K562 (cell line): ENCODE measurements at regions not wholly inside any gene's neighbourhood (a gene's known extent, or its start where the extent isn't known, plus 50 kb on each side); places are given as distances from the start of the nearest gene placed in this dataset.
A peak's percentile ranks its signal among the peaks of the same experiment; 100 is the strongest.

Source experiments
- ATAC-seq: fragments of 200-7000 bp; cut with Tn5 transposase; 3 replicates; pipeline ENCODE4 v1.9.1; 2020; ENCODE audit warnings: moderate library complexity
- BruUV-seq: library from RNA; stranded (reverse); fragments of 400-500 nt; replicated peaks from 2 replicates; lab custom pipeline; 2021; lab: Mats Ljungman, UMichigan
- CTCF ChIA-PET: fragments of 300-600 bp; formaldehyde crosslinking; extraction: SDS; loops from one replicate; lab custom pipeline; 2021; ENCODE audit warnings: low intra/inter-chr PET ratio; lab: Yijun Ruan, JAX
- POLR2A ChIA-PET: fragments of 300-600, 350-650 bp; sonication (Branson Sonifier 250); formaldehyde crosslinking; extraction: SDS; loops from one replicate; lab custom pipeline; 2021; ENCODE audit warnings: antibody characterized with exemption, inconsistent platforms; lab: Yijun Ruan, JAX
- DNase-seq, 4 experiments: peaks; one replicate each; pipeline versions ENCODE4 v3.0.0 to v3.0.0-alpha.2; 2011 to 2018; ENCODE audit warnings: low spot score in 3 of 4, mixed read lengths in 3 of 4; ENCODE audit errors: extremely low read depth in 1 of 4
- FAIRE-seq: peaks from 2 replicates; lab custom pipeline; 2011; peaks lifted over from hg19 to GRCh38; lab: Jason Lieb, UNC
- H2AFZ ChIP-seq: 2 replicates; pipeline ENCODE4 v1.6.0; 2011; ENCODE audit warnings: low read depth, low read length, control low read depth, inconsistent platforms
- H3K27ac ChIP-seq: fragments of 200-600 bp; 3 replicates; pipeline ENCODE4 v1.8.0; 2011; ENCODE audit warnings: low read depth, mild to moderate bottlenecking, control low read depth, inconsistent platforms, low read length, moderate library complexity, mixed read lengths; ENCODE audit errors: extremely low read depth
- H3K27me3 ChIP-seq, 2 experiments: fragments of 300-600 bp in 1 of 2; 2 replicates in 1 of 2; 3 replicates in 1 of 2; pipeline versions ENCODE4 v1.6.0 to v1.8.0; 2011; ENCODE audit warnings: inconsistent platforms in 2 of 2, low read length in 2 of 2, mild to moderate bottlenecking in 1 of 2, mixed read lengths in 1 of 2, moderate library complexity in 1 of 2; ENCODE audit not compliant: control insufficient read depth in 2 of 2, insufficient read depth in 2 of 2
- H3K36me3 ChIP-seq: fragments of 300-600 bp; 3 replicates; pipeline ENCODE4 v1.8.0; 2011; ENCODE audit warnings: mild to moderate bottlenecking, low read length, inconsistent platforms; ENCODE audit not compliant: control insufficient read depth, insufficient read depth
- H3K4me1 ChIP-seq, 2 experiments: fragments of 200-600 bp in 1 of 2; replicated peaks in 1 of 2; 2 replicates in 1 of 2; 3 replicates in 1 of 2; pipeline versions ENCODE4 v1.5.1 to v1.8.0; 2011; ENCODE audit warnings: inconsistent platforms in 2 of 2, low read length in 2 of 2, mild to moderate bottlenecking in 1 of 2, mixed read lengths in 1 of 2, moderate library complexity in 1 of 2; ENCODE audit not compliant: control insufficient read depth in 2 of 2, insufficient read depth in 2 of 2
- H3K4me2 ChIP-seq: 2 replicates; pipeline ENCODE4 v1.6.1; 2011; ENCODE audit warnings: low read length, control low read depth, inconsistent platforms, mixed read lengths; ENCODE audit not compliant: insufficient read depth
- H3K4me3 ChIP-seq: fragments of 200-600 bp; sonication (generic), shearing (Covaris generic); 2 replicates; pipeline ENCODE4 v1.5.1; 2016; ENCODE audit warnings: control low read depth, inconsistent platforms
- H3K79me2 ChIP-seq: fragments of 200-600 bp; 3 replicates; pipeline ENCODE4 v1.8.0; 2011; ENCODE audit warnings: low read length, inconsistent platforms; ENCODE audit not compliant: control insufficient read depth, insufficient read depth
- H3K9ac ChIP-seq, 2 experiments: 2 replicates each; pipeline versions ENCODE4 v1.6.0 to v1.6.1; 2011; ENCODE audit warnings: low read depth in 2 of 2, low read length in 2 of 2, control low read depth in 1 of 2, inconsistent platforms in 1 of 2, mild to moderate bottlenecking in 1 of 2, mixed read lengths in 1 of 2; ENCODE audit not compliant: insufficient read depth in 1 of 2
- H3K9me1 ChIP-seq: one replicate; pipeline ENCODE4 v1.6.0; 2011; ENCODE audit warnings: inconsistent platforms, mild to moderate bottlenecking, low read length, moderate library complexity; ENCODE audit not compliant: control insufficient read depth, insufficient read depth
- H3K9me3 ChIP-seq: replicated peaks from 2 replicates; pipeline ENCODE4 v1.5.1; 2011; ENCODE audit warnings: low read depth, low read length, inconsistent platforms; ENCODE audit not compliant: control insufficient read depth, insufficient read depth
- H4K20me1 ChIP-seq: replicated peaks from 2 replicates; pipeline ENCODE4 v1.6.1; 2011; ENCODE audit warnings: low read length, inconsistent platforms, mixed read lengths; ENCODE audit not compliant: control insufficient read depth, insufficient read depth
- CEBPG ChIP-seq, 3 experiments: fragments of 200-800 bp in 1 of 3; sonication (Bioruptor generic) in 1 of 3; sonication (generic) in 1 of 3; formaldehyde crosslinking in 1 of 3; IDR thresholded peaks in 2 of 3; conservative IDR thresholded peaks in 1 of 3; 2 replicates each; pipeline versions ENCODE4 v1.6.1 to v1.8.0; 2016 to 2022; ENCODE audit warnings: missing compliant biosample characterization in 2 of 3, missing genetic modification characterization in 2 of 3, mild to moderate bottlenecking in 1 of 3, missing genetic modification reagents in 1 of 3
- WGBS: fragments of 100-300 bp; shearing (Covaris generic); methylation state at CpG from one replicate; pipeline ENCODE4 v1.1.6; 2016; ENCODE audit warnings: low coverage, mixed read lengths; ENCODE audit not compliant: insufficient coverage; ENCODE audit errors: missing lambda C conversion rate; 5-methylcytosine and 5-hydroxymethylcytosine counted together
- in situ Hi-C: fragments of 300-500 bp; cut with MboI; formaldehyde crosslinking; loops from 4 replicates; pipeline ENCODE4 v1.15.0; 2018; ENCODE audit warnings: inconsistent platforms, mixed read lengths
- intact Hi-C: fragments of 100-400 bp; cut with micrococcal nuclease; formaldehyde crosslinking; loops from 2 replicates; pipeline ENCODE4 v1.14.2; 2022
- TF ChIP-seq, protein P1 (sequence below), 3 experiments: fragments of 200-800 bp in 1 of 3; fragments of 250-450 bp in 1 of 3; fragments of 450-650 bp in 1 of 3; sonication (Bioruptor Pico) in 1 of 3; sonication (Bioruptor generic) in 1 of 3; formaldehyde crosslinking in 1 of 3; IDR thresholded peaks; 2 replicates each; pipeline versions ENCODE4 v1.6.1 to v1.8.0; 2016 to 2022; ENCODE audit warnings: mild to moderate bottlenecking in 2 of 3, missing genetic modification characterization in 2 of 3, missing compliant biosample characterization in 1 of 3, moderate library complexity in 1 of 3
- TF ChIP-seq, protein P2 (sequence below): fragments of 250-450 bp; sonication (Bioruptor Pico); IDR thresholded peaks from 2 replicates; pipeline ENCODE4 v1.8.0; 2022; ENCODE audit warnings: inconsistent platforms, mild to moderate bottlenecking, moderate library complexity, borderline replicate concordance

DNA sequence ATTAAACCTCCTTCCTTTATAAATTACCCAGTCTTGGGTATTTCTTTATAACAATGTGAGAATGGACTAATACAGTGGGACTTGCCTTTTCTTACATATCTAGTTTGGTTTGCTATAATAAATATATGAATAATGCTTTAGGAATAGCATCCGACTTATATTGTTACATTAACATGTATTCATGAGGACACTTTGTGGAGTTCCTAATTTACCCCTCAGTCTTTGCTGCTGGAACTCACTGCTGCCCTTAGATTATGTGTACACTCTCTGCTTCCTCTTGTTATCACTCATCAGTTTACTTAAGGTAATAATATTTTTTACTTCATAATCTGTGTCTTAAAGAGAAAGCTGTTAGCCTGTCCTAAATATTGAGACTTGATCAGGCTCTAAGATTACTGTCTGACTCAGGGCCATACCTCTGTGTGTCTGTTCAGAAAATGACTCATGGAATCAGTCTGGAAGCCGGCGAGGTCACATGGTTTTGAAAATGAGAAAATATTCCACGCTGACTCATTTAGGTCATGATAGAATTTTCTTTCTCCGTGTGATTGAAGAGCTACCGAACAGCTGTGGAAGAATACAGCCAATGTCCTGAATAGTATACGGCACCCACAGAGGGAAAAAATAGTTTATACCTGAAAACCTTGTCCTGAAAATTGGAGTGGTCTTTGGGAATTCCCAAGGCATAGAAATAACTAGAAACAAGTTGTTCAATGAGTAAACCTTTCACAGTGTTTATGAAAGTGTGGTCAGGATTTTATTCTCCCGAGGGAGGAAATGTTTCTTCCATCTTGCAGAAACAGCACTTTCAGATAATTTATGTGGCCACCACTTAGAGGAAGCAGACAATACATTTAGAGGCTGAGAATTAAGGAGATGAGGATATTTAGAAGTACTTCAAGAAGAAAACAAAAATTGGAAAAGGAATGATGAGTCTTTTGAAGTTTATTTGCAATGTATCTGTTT, 156.4 kb downstream of the DSEL start (continued):
- TF ChIP-seq, protein P1, sequence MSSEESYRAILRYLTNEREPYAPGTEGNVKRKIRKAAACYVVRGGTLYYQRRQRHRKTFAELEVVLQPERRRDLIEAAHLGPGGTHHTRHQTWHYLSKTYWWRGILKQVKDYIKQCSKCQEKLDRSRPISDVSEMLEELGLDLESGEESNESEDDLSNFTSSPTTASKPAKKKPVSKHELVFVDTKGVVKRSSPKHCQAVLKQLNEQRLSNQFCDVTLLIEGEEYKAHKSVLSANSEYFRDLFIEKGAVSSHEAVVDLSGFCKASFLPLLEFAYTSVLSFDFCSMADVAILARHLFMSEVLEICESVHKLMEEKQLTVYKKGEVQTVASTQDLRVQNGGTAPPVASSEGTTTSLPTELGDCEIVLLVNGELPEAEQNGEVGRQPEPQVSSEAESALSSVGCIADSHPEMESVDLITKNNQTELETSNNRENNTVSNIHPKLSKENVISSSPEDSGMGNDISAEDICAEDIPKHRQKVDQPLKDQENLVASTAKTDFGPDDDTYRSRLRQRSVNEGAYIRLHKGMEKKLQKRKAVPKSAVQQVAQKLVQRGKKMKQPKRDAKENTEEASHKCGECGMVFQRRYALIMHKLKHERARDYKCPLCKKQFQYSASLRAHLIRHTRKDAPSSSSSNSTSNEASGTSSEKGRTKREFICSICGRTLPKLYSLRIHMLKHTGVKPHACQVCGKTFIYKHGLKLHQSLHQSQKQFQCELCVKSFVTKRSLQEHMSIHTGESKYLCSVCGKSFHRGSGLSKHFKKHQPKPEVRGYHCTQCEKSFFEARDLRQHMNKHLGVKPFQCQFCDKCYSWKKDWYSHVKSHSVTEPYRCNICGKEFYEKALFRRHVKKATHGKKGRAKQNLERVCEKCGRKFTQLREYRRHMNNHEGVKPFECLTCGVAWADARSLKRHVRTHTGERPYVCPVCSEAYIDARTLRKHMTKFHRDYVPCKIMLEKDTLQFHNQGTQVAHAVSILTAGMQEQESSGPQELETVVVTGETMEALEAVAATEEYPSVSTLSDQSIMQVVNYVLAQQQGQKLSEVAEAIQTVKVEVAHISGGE (CRISPR knock-in tag; IDR thresholded peaks at IDR 0.05) = no peak

DNA sequence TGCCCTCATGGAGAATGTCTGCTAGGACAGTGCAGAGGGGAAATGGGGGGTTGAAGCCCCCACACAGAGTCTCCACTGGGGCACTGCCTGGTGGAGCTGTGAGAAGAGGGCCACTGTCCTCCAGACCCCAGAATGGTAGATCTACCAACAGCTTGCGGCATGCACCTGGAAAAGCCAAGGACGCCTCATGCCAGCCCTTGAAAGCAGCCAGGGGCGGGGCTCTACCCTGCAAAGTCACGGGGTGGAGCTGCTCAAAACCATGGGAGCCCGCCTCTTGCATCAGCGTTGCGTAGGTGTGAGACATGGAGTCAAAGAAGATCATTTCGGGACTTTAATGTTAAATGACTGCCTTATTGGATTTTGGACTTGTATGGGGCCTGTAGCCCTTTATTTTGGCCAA, 157.6 kb downstream of the DSEL start:
- Histone ChIP-seq H3K9me1 (no peaks in the 10 kb centered on the region), H3K27ac (no peak overlapping the region), H3K4me3 (no peak overlapping the region), H2AFZ (no peak overlapping the region), H3K4me2 (no peak overlapping the region), H3K27me3 (no peaks in the 10 kb centered on the region), H3K9me3 (no peaks in the 10 kb centered on the region), H3K36me3 (no peaks in the 10 kb centered on the region), H4K20me1 (no peaks in the 10 kb centered on the region), H3K9ac (no peak overlapping the region), H3K79me2 (no peaks in the 10 kb centered on the region)
- BruUV-seq = no TSS peak
- intact Hi-C loops (no loop called here), in situ Hi-C loops (no loop called here)
- CTCF ChIA-PET = no interaction called here
- WGBS = 0% methylated on average over 3 of the region's 8 CpGs
- no peak for ATAC-seq
- DNase-seq = peak in 1 of 4 experiments; percentile 8
- POLR2A ChIA-PET = no interaction called here
- TF ChIP-seq, protein P2, sequence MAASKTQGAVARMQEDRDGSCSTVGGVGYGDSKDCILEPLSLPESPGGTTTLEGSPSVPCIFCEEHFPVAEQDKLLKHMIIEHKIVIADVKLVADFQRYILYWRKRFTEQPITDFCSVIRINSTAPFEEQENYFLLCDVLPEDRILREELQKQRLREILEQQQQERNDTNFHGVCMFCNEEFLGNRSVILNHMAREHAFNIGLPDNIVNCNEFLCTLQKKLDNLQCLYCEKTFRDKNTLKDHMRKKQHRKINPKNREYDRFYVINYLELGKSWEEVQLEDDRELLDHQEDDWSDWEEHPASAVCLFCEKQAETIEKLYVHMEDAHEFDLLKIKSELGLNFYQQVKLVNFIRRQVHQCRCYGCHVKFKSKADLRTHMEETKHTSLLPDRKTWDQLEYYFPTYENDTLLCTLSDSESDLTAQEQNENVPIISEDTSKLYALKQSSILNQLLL = no peak
- no peak for TF ChIP-seq CEBPG (CRISPR knock-in tag; IDR thresholded peaks at IDR 0.05)
- peak in 1 of 2 experiments; percentile 35; a peak in 1 of 4 replicates for TF ChIP-seq CEBPG (tag; conservative IDR thresholded peaks at IDR 0.05 in 1 of 2, IDR thresholded peaks at IDR 0.05 in 1 of 2)
- TF ChIP-seq, all 486 proteins: peak for 1
- no peaks in the 10 kb centered on the region for H3K4me1 ChIP-seq
- no peak for FAIRE-seq
